H7 (cell line): ENCODE measurements at regions not wholly inside any gene's neighbourhood (a gene's known extent, or its start where the extent isn't known, plus 50 kb on each side); places are given as distances from the start of the nearest gene placed in this dataset.

ENCODE experiments used
- DNase-seq: peaks from one replicate; pipeline ENCODE4 v3.0.0; 2012
- H3K27me3 ChIP-seq: 2 replicates; pipeline ENCODE4 v1.6.0; 2011; ENCODE audit warnings: mild to moderate bottlenecking, low read length; ENCODE audit not compliant: control insufficient read depth, insufficient read depth
- H3K36me3 ChIP-seq: replicated peaks from 2 replicates; pipeline ENCODE4 v1.5.1; 2011; ENCODE audit warnings: low read length; ENCODE audit not compliant: control insufficient read depth, insufficient read depth
- H3K4me3 ChIP-seq: 2 replicates; pipeline ENCODE4 v1.5.1; 2011; ENCODE audit warnings: low read depth, mild to moderate bottlenecking, control low read depth, low read length, moderate library complexity; ENCODE audit not compliant: insufficient read depth

DNA sequence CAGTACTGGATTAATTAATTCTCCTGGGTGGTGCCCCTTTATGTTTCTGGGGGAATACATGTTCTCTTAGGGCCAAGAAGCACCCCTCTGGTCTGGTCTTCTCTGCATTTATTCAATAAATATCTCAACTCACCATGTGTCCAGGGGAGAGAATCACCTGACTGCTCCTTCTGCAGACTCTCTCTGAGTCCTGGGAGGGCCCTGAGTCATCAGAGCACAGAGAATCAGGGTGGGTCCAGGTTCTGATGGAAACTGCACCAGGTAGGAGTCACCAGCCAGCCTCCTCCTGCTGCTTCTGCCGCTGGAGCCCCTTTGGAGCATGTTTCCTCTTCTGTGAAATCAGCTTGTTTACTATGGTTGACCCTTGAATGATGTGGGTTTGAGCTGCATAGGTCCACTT, 107.7 kb upstream of the PLET1 start:
- Histone ChIP-seq H3K27me3 (no peaks in the 10 kb centered on the region), H3K36me3 (no peaks in the 10 kb centered on the region), H3K4me3 (no peak overlapping the region)
- no peak for DNase-seq

DNA sequence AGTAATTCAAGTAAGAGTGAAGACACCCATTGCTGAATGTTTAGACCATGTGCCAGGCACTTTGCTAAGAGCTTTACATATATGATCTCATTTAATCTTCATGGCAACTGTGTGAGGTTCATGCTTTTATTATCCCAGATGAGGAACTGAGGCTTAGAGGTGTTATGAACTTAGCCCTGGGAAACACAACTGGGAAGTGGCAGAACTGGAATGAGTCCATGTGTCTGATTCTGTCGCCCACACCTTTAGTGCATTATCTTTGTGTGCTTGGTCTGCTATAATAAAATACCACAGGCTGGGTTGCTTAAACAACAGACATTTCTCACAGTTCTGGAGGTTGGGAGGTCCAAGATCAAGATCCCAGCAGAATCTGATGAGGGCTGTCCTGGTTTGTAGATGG, 108.7 kb upstream of the PLET1 start:
- Histone ChIP-seq H3K36me3 (no peaks in the 10 kb centered on the region), H3K4me3 (no peak overlapping the region), H3K27me3 (no peaks in the 10 kb centered on the region)
- no peak for DNase-seq

DNA sequence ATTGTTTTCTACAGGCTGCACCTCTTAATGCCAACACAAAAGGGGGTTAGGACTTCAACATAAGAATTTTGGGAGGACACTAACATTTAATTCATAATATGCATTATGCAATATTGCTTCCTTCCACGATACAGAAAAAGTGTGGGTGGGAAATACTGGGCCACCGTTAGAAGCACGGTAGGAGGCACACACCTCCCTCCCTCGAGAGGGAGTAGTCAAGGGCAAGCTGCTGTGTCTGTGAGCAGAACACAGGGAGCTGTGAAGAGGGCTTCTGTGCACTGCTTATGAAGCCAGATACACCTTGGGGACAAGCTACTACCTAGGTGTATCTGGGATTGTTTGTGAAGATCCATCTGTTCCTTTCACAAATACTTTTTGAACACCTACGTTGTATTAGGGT, 109.3 kb upstream of the PLET1 start:
- DNase-seq: no peak
- Histone ChIP-seq H3K4me3 (no peak overlapping the region), H3K36me3 (no peaks in the 10 kb centered on the region), H3K27me3 (no peaks in the 10 kb centered on the region)

DNA sequence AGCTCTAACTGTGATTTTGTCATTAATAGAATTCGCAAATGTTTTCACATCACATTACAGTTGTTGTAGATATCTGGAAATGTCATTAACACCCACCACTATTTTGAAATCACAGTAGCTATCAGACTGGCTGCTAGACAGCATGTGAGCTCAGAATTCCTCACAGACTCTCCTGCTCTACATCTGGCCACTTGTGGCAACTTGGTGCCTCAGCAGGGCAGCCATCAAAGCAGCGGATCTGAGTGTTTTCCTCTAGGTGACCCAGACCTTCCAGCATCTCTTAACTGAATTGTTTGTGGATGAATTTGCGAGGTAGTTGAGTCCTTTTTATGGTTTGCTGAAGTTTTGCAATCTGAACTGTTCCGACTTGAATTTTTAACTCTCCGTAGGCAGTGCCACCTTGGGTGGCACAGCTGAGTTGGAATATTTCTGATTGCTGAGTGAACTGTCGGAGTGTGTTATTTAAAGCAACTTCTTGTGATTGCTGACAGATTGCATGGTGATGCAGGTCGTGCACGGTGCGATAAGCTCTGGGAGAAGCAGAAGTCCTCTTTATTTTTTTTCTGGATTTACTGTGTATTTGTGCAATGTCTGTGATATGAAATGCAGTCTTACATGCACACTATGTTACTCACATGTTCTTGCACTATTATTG, 114.0 kb upstream of the PLET1 start:
- DNase-seq: no peak
- no peak overlapping the region for H3K4me3 ChIP-seq
- no peaks in the 10 kb centered on the region for H3K27me3 ChIP-seq
- H3K36me3 ChIP-seq: no peaks in the 10 kb centered on the region

DNA sequence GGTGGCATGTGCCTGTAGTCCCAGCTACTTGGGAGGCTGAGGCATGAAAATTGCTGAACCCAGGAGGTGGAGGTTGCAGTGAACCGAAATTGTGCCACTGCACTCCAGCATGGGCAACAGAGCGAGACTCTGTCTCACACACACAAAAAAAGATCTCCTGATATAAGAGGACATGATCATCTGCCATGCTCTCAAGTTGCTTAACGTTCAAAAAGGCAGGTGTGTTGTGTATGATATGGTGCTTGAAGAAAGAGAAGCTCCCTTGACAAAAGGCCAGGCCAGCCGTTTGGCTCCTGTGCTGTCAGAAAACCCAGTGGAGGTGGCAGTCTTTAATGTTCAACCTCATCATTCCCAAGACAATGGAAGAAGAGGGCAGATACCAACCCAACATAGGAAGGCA, 117.3 kb upstream of the PLET1 start:
- no peak for DNase-seq
- Histone ChIP-seq H3K4me3 (no peak overlapping the region), H3K27me3 (no peaks in the 10 kb centered on the region), H3K36me3 (no peaks in the 10 kb centered on the region)

DNA sequence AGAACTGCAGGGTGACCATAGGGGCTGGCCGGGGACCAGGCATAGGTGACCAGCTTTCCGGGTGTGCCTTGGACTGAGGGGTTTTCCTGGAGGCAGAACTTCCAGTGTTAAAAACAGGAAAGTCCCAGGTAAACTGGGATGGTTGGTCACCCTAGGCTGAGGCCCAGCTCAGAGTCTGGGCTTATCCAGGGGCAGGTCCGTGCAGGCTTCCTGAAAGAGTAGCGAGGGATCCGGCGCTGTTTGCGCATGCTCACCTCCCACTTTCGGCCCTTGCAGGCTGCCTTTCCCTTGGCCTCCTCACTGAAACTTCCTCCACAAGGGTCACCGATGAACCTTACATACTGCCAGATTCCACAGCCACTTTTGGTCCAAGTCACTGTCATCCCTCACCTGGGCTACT, 119.8 kb upstream of the PLET1 start:
- Histone ChIP-seq H3K36me3 (no peaks in the 10 kb centered on the region), H3K4me3 (no peak overlapping the region), H3K27me3 (no peaks in the 10 kb centered on the region)
- no peak for DNase-seq

DNA sequence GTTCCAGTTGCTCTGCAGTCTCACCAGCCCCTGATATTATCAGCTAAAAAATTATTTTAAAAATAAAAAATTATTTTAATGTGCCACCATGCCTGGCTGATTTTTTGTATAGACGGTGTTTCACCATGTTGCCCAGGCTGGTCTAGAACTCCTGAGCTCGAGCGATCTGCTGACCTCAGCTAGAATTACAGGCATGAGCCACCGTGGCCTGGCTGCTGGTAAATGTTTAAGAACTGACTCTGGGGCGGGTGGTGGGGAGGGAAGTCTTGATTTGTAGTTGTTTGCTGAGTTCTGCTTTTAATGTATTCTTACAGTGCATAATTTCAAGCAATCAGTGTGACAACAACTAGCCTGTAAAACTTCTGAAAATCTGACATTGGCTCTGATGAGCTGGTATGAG, 120.9 kb upstream of the PLET1 start:
- Histone ChIP-seq H3K27me3 (no peaks in the 10 kb centered on the region), H3K4me3 (no peak overlapping the region), H3K36me3 (no peaks in the 10 kb centered on the region)
- no peak for DNase-seq

DNA sequence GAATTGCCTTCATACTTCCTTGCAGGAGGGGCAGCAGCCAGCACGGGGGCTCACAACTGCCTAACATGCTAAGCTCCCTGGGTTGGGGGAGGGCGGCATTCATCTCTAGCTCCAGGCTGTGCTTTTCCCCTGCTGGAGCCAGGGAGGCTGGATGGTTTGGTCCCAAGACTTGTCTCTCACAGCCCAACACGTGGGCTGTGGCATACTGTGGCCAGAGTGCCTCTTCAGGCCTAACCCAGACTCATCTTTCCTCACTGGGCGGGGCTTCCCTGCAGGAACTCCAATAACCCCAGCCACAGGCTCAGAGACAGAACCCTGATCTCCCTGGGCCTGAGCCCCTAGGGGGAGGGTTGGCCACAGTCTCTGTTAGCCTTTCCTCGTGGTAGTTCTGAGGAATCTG, 121.9 kb upstream of the PLET1 start:
- DNase-seq: no peak
- H3K36me3 ChIP-seq: no peaks in the 10 kb centered on the region
- no peak overlapping the region for H3K4me3 ChIP-seq
- no peaks in the 10 kb centered on the region for H3K27me3 ChIP-seq

DNA sequence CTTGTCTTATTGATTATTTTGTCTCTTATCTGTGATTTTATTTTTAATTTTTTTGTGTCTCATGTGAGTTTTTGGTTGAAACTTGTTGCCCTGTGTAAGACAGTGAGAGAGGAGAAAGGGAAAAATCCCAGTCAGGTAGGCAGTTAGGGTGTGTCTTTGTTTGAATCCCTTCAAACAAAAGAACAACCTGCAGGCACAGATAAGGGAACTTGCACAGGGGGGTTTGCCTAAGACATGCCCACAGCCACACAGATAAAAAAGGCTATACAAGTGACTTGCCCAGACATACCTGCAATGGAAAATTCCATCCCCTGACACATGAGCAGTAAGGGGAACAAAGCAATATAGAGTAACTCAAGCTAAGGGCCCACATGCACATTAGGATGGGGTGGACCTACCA, 127.8 kb upstream of the PLET1 start:
- DNase-seq: no peak
- H3K4me3 ChIP-seq: no peak overlapping the region
- H3K36me3 ChIP-seq: no peaks in the 10 kb centered on the region
- H3K27me3 ChIP-seq: no peaks in the 10 kb centered on the region

DNA sequence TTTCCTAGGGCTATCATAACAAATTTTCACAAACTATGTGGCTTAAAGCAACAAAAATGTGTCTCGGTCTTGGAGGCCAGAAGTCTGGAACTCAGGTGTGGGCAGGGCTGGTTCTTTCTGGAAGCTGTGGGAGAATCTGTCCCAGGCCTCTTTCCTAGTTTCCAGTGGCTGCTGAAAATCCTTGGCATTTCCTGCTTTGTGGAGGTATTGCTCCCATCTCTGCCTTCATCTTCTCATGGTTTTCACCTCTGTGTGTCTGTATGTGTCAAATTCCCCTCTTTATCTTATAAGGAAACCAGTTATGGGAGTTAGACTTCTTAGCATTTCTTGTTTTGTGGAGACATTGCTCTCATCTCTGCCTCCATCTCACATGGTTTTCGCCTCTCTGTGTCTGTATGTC, 130.4 kb upstream of the PLET1 start:
- Histone ChIP-seq H3K36me3 (no peaks in the 10 kb centered on the region), H3K4me3 (no peak overlapping the region), H3K27me3 (no peaks in the 10 kb centered on the region)
- no peak for DNase-seq

DNA sequence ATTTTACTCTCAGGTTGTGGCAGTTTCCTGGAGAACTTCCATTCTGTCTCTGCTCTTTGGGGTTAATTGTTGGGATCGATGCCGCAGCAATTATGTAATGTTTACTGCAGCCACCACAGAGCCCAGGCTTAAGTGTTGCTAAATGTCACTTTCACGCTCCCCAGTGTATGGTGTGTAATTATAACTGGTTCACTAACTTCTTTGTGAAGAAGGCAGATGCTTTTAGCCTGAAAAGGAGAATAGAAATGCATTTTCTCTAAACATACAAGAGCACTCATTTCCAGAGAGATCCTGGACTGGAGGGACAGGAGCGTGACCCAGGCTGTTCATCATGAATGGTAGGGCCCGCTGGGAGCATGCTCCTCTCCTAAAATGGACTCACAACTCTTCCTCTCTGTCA, 132.2 kb upstream of the PLET1 start:
- no peak for DNase-seq
- no peak overlapping the region for H3K4me3 ChIP-seq

DNA sequence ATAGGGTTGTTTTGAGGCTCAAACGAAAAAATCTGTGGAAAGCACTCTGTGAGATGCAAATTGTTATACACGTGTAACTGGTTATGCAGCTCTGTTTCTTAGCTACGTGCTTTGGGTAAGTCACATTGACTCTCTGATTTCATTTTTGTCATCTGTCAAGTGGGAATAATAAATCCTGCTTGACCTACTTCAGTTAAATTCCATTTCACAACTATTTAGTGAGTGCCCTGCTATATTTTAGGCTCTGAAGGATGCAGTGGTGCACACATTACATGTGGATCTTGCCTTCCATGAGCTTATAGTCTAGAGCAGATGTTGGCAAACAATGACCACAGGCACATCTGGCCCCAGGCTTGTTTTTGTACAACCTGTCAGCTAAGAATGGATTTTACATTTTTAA, 133.6 kb upstream of the PLET1 start:
- DNase-seq: no peak
- Histone ChIP-seq H3K4me3 (no peak overlapping the region), H3K27me3 (no peaks in the 10 kb centered on the region), H3K36me3 (no peaks in the 10 kb centered on the region)

More for the DNA sequence above, 132.2 kb upstream of the PLET1 start:
- no peaks in the 10 kb centered on the region for H3K36me3 ChIP-seq
- H3K27me3 ChIP-seq: no peaks in the 10 kb centered on the region

DNA sequence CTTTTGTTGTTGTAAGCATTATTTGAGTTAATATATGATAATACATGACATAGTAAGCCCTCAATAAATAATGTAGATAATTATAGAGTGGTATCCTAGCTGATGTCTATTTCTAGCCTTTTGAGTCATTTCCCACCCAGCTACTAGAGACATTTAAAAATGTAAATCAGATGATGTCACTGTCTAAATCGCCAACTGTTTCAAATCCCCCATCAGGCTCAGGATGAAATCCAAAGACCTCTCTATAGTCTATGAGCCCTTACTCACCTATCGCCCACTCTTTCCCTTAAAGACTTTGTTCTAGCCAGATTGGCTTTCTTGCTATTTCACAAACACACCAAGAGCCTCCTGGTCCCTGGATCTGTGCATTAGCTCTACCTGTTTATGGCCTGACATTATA, 135.4 kb upstream of the PLET1 start:
- no peak for DNase-seq
- H3K4me3 ChIP-seq: no peak overlapping the region
- H3K27me3 ChIP-seq: no peaks in the 10 kb centered on the region
- H3K36me3 ChIP-seq: no peaks in the 10 kb centered on the region

DNA sequence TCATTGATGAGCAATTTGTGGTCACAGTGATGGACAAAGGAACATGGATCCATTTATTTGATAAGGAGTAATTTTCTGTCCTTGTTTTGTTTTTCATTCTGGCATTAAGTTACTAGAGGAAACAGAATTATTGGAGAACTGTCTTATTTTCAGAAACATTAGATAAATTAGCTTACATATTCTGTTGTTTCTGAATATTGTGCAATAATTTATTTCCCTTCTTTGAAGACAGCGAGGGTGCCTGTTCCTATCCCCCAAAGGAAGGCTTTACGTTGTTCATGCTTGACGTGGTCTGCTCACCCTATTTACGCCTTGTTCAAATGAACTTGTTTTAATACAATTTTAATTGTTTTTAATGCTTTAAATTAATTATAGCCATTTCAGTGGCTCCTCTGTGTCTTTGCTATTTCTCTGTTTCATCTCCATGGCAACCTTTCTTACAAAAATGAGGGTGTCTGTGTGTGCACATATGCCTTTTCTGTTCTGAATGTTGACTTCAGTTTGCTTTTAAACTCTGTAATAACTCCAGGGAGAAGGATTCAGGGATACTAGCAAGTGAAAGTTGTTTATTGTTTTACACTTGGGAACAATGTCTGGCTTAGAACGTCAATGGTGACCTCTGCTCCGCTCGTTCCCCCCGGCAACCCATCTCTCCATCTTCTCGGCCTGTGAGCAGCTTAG, 138.3 kb upstream of the PLET1 start:
- no peak for DNase-seq
- Histone ChIP-seq H3K27me3 (no peaks in the 10 kb centered on the region), H3K4me3 (no peak overlapping the region), H3K36me3 (no peaks in the 10 kb centered on the region)

DNA sequence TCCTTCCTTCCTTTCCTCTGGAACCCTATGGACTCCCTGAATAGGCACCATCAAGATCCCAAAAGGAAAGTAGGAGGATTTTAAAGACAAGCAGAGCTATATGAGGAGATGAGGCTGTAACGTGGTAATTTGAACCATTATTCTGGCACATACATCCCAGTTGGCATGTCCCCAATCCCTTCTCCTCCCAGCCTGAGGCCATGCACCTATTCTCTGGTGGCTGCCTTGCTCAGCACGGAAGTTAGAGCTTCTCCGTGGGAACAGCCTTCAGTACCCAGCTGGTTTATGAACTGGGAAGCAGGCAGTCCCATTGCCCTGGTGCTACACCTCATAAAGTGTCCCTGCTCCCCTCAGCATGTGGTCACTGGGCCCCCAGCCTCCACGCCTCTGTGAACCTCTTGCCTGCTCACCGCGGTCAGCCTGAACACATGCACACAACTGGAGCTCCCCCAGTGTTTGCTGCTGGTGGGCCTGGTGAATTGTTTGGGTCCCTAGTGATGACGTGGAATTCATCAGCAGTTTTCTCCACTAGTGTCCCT, 139.9 kb upstream of the PLET1 start:
- no peak for DNase-seq
- Histone ChIP-seq H3K27me3 (no peaks in the 10 kb centered on the region), H3K4me3 (no peak overlapping the region), H3K36me3 (no peaks in the 10 kb centered on the region)
